Testis (tissue), 2 donors: ENCODE measurements at regions not wholly inside any gene's neighbourhood (a gene's known extent, or its start where the extent isn't known, plus 50 kb on each side); places are given as distances from the start of the nearest gene placed in this dataset.

Experiments used
- DNase-seq: peaks from one replicate; pipeline ENCODE4 v3.0.0-alpha.2; 2019
- H3K27ac ChIP-seq, 2 donors: fragments of 200-600 bp; sonication (generic); one replicate each; pipeline ENCODE4 v1.5.1; 2019
- H3K27me3 ChIP-seq: fragments of 200-600 bp; sonication (generic); one replicate; pipeline ENCODE4 v1.5.1; 2019
- H3K36me3 ChIP-seq: fragments of 200-600 bp; sonication (generic); one replicate; pipeline ENCODE4 v1.5.1; 2017; ENCODE audit warnings: low read depth; ENCODE audit errors: missing control alignments
- H3K4me1 ChIP-seq: fragments of 200-600 bp; sonication (generic); one replicate; pipeline ENCODE4 v1.5.1; 2019
- H3K4me3 ChIP-seq, 2 donors: fragments of 200-600 bp; sonication (generic); one replicate each; pipeline ENCODE4 v1.5.1; 2017 to 2019
- H3K9me3 ChIP-seq: fragments of 200-600 bp; sonication (generic); one replicate; pipeline ENCODE4 v1.5.1; 2017
- CTCF ChIP-seq, 3 experiments: fragments of 450-650 bp in 2 of 3; fragments of 200-600 bp in 1 of 3; sonication (generic) in 1 of 3; IDR thresholded peaks; one replicate each; pipeline ENCODE4 v1.5.1; 2016 to 2019; ENCODE audit warnings: antibody characterized with exemption in 3 of 3, mild to moderate bottlenecking in 2 of 3, moderate library complexity in 1 of 3
- POLR2A ChIP-seq: fragments of 450-650 bp; IDR thresholded peaks from one replicate; pipeline ENCODE4 v1.6.1; 2017; ENCODE audit warnings: antibody characterized with exemption, mild to moderate bottlenecking, moderate library complexity
- WGBS, 2 donors: methylation state at CpG; one replicate each; pipeline ENCODE4 v1.1.5; 2018; 5-methylcytosine and 5-hydroxymethylcytosine counted together
- intact Hi-C: fragments of 100-400 bp; cut with DNase I; formaldehyde crosslinking; loops from one replicate; pipeline ENCODE4 v1.15.1; 2023; ENCODE audit warnings: low total_unique reads

- H3K4me3 ChIP-seq: no peak overlapping the region
- H3K4me1 ChIP-seq: no peaks in the 10 kb centered on the region
- intact Hi-C loops: no loop called here
- no peak for TF ChIP-seq CTCF (IDR thresholded peaks at IDR 0.05)
- TF ChIP-seq POLR2A: no peak
- DNase-seq: no peak
- no peaks in the 10 kb centered on the region for H3K27me3 ChIP-seq
- WGBS, 2 donors: 86 to 88% methylated on average over 2 of the region's 2 CpGs
- no peak overlapping the region for H3K27ac ChIP-seq
- no peaks in the 10 kb centered on the region for H3K9me3 ChIP-seq
- H3K36me3 ChIP-seq: no peaks in the 10 kb centered on the region
Observed at GRCh38 chr3:161731968-161732367, 235.4 kb downstream of the OTOL1 start.

- no peaks in the 10 kb centered on the region for H3K36me3 ChIP-seq
- TF ChIP-seq CTCF (IDR thresholded peaks at IDR 0.05): no peak
- TF ChIP-seq POLR2A: no peak
- no peak overlapping the region for H3K27ac ChIP-seq
- no peaks in the 10 kb centered on the region for H3K9me3 ChIP-seq
- intact Hi-C loops: no loop called here
- H3K4me1 ChIP-seq: no peaks in the 10 kb centered on the region
- DNase-seq: no peak
- H3K27me3 ChIP-seq: no peaks in the 10 kb centered on the region
- no peak overlapping the region for H3K4me3 ChIP-seq
Observed at GRCh38 chr3:161737171-161737570, 240.6 kb downstream of the OTOL1 start.

GRCh38 chr3:161740421-161740820 is 243.8 kb downstream of the OTOL1 start:
- no peaks in the 10 kb centered on the region for H3K36me3 ChIP-seq
- intact Hi-C loops: no loop called here
- no peaks in the 10 kb centered on the region for H3K9me3 ChIP-seq
- no peak for DNase-seq
- H3K4me3 ChIP-seq: no peak overlapping the region
- H3K4me1 ChIP-seq: no peaks in the 10 kb centered on the region
- TF ChIP-seq CTCF (IDR thresholded peaks at IDR 0.05): no peak
- TF ChIP-seq POLR2A: no peak
- H3K27ac ChIP-seq: no peak overlapping the region
- no peaks in the 10 kb centered on the region for H3K27me3 ChIP-seq

- H3K4me3 ChIP-seq: no peak overlapping the region
- intact Hi-C loops: no loop called here
- WGBS, 2 donors: 78 to 81% methylated on average over 4 of the region's 4 CpGs
- H3K36me3 ChIP-seq: no peaks in the 10 kb centered on the region
- DNase-seq: no peak
- no peaks in the 10 kb centered on the region for H3K9me3 ChIP-seq
- TF ChIP-seq CTCF (IDR thresholded peaks at IDR 0.05) (no peak), POLR2A (no peak)
- no peak overlapping the region for H3K27ac ChIP-seq
- H3K27me3 ChIP-seq: no peaks in the 10 kb centered on the region
- no peaks in the 10 kb centered on the region for H3K4me1 ChIP-seq
Observed at GRCh38 chr3:161744366-161744765, 247.8 kb downstream of the OTOL1 start.

GRCh38 chr3:161745741-161746140 is 249.1 kb downstream of the OTOL1 start:
- intact Hi-C loops: no loop called here
- Histone ChIP-seq H3K27ac (no peak overlapping the region), H3K36me3 (no peaks in the 10 kb centered on the region), H3K4me3 (no peak overlapping the region), H3K9me3 (no peaks in the 10 kb centered on the region), H3K4me1 (no peaks in the 10 kb centered on the region), H3K27me3 (no peaks in the 10 kb centered on the region)
- TF ChIP-seq POLR2A (no peak), CTCF (IDR thresholded peaks at IDR 0.05) (no peak)
- DNase-seq: no peak
